Fibroblast of mammary gland (primary cell): ENCODE measurements at regions not wholly inside any gene's neighbourhood (a gene's known extent, or its start where the extent isn't known, plus 50 kb on each side); places are given as distances from the start of the nearest gene placed in this dataset.
"Not testable (repeated sequence)": the region's sequence is repeated elsewhere in the genome, so short reads cannot be mapped to it uniquely, and the experiment has no call there.

Experiments
- DNase-seq: peaks from one replicate; pipeline ENCODE4 v3.0.0-alpha.2; 2010; ENCODE audit warnings: low read depth
- H3K4me3 ChIP-seq: 2 replicates; pipeline ENCODE4 v1.5.1; 2011; ENCODE audit warnings: low read depth, mild to moderate bottlenecking, low read length, moderate library complexity; ENCODE audit not compliant: control insufficient read depth
- CTCF ChIP-seq: conservative IDR thresholded peaks from 2 replicates; pipeline ENCODE4 v1.5.1; 2011; ENCODE audit warnings: low read depth, low read length, inconsistent platforms; ENCODE audit not compliant: control insufficient read depth, insufficient read depth

GRCh38 chr15:53923741-53924140 is 54.5 kb upstream of the UNC13C start:
- DNase-seq, H3K4me3 ChIP-seq: not testable (repeated sequence)

DNA sequence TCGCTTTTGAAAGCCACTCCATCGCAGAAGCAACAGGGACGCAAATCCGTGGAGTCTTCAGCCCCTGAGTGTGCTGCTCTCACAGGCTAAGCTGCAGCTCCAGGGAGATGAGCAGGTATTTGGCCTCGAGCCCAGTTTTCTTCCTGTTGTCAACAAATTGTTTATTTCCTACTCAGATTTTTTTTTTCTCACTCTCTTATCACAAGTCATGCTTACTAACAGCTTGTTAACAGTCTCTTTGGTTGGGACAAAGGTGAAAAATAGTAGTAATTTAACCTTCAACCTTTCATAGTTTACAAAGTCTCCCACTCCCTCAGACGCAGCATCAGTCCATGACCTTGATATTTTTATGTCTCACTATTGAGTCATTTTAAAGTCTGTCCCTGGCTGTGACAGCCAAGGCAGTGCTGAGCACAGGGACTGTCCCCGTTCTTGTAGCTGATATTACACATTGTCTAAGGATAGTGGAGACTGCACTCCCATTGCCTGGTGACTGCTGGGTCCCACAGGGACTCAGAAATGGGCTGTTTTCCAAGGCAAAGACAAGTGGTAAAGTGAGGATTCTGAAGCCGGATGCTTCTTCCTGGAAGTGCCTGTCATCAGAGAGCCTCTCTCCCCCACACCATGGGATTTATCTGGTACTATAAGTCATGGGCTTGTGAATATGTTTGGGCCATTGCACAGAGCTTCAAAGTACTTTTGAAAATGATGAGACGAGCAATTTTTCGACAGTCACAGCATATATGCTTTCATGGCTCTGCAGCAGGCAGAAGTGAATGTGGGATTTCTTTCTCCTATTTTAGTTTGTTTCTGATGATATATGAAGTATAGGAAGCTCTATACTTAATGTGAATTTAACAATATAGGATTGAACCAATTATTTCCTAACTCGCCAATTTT is 59.8 kb upstream of the UNC13C start:
- no peak for DNase-seq
- H3K4me3 ChIP-seq = no peak overlapping the region
- TF ChIP-seq CTCF = no peak

- DNase-seq = no peak
- no peak overlapping the region for H3K4me3 ChIP-seq
- no peak for TF ChIP-seq CTCF
Measured at GRCh38 chr15:53917109-53917508, 61.1 kb upstream of the UNC13C start.

DNA sequence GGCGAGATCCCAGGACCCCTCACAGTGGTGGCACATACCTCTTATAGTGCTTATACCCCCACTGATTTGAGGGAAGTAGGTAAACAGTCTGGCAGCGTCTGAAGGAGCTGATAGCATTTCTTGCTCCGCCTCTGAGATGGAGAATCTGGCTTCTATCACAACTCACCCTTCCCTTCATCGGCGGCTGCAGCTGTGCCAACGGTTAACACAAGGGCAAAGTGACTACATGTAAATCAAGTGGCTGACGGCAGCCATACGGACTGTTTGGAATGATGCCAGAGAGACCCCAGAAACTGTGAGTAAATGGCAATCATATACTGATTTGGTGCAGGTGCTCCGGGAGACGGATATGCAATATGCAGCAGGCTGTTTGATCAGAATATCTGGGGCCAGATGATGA is 66.8 kb upstream of the UNC13C start:
- TF ChIP-seq CTCF = no peak
- H3K4me3 ChIP-seq = no peak overlapping the region
- no peak for DNase-seq

GRCh38 chr15:53910852-53911251 is 67.4 kb upstream of the UNC13C start:
- no peak for TF ChIP-seq CTCF
- DNase-seq = no peak
- no peak overlapping the region for H3K4me3 ChIP-seq

DNA sequence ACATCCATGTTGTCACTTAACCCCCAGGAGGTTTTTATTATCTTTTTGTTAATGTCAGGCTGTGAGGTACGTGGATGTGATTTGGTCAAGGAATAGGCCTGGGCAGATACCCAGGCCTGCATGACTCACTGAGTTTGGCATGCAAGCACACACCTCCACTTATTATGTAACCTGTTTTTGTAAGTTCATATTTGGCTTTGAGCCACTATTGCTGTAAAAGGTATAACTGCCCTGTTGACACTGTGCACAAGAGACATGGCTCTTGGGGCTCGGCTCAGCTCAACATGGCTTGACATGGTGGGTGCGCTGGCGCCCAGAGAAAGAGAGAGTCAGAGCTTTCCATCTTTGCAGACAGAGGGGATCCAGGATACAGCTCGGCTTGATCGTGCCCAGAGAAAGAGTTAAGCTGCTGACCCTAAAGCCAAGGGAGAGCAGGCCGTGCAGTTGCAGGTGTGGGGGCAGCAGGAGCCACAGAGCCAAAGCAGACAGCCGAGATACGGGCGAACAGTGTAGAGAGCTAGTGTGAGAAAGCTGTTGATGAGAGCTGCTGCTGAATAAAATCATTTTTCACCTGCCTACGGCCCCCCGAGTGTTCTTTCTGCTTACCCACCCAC is 67.9 kb upstream of the UNC13C start:
- no peak overlapping the region for H3K4me3 ChIP-seq
- DNase-seq = no peak
- TF ChIP-seq CTCF = no peak

- TF ChIP-seq CTCF = no peak
- no peak overlapping the region for H3K4me3 ChIP-seq
- DNase-seq = no peak
Measured at GRCh38 chr15:53903129-53903528, 75.1 kb upstream of the UNC13C start.

DNA sequence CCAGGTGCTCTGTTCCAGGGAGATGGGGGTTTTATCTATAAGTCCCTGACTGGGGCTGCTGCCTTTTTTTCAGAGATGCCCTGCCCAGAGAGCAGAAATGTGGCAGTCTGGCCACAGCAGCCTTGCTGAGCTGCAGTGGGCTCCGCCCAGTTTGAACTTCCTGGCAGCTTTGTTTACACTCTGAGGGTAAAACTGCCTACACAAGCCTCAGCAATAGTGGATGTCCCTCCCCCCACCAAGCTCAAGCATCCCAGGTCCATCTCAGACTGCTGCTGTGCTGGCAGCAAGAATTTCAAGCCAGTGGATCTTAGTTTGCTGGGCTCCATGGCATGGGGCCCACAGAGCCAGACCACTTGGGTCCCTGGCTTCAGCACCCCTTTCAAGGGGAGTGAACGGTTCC is 84.8 kb upstream of the UNC13C start:
- H3K4me3 ChIP-seq, DNase-seq: not testable (repeated sequence)

- not testable (repeated sequence) for DNase-seq, H3K4me3 ChIP-seq
Measured at GRCh38 chr15:53891862-53892261, 86.4 kb upstream of the UNC13C start.
